ENCODE measurements at regions not wholly inside any gene's neighbourhood (a gene's known extent, or its start where the extent isn't known, plus 50 kb on each side); places are given as distances from the start of the nearest gene placed in this dataset.
"Not testable (repeated sequence)": the region's sequence is repeated elsewhere in the genome, so short reads cannot be mapped to it uniquely, and the experiment has no call there.

GRCh38 chr5:85843535-85843934 lies 774.2 kb upstream of the COX7C start:
- DNase-seq (ENCODE audit: low read depth in 2 of 2): no peak

GRCh38 chr5:85849411-85849810 lies 768.3 kb upstream of the COX7C start:
- DNase-seq (ENCODE audit: low read depth in 2 of 2): no peak

- no peak for DNase-seq (ENCODE audit: low read depth in 2 of 2)
These were observed 752.4 kb upstream of the COX7C start for GRCh38 chr5:85865296-85865695.

GRCh38 chr5:85868070-85868469 lies 749.7 kb upstream of the COX7C start:
- no peak for DNase-seq (ENCODE audit: low read depth in 2 of 2)

GRCh38 chr5:85893996-85894395 lies 723.7 kb upstream of the COX7C start:
- no peak for DNase-seq (ENCODE audit: low read depth in 2 of 2)

- DNase-seq (ENCODE audit: low read depth in 2 of 2): no peak
These were observed 721.2 kb upstream of the COX7C start for GRCh38 chr5:85896514-85896913.

- no peak for DNase-seq (ENCODE audit: low read depth in 2 of 2)
These were observed 711.3 kb upstream of the COX7C start for GRCh38 chr5:85906460-85906859.

- DNase-seq (ENCODE audit: low read depth in 2 of 2): no peak
These were observed 707.4 kb upstream of the COX7C start for GRCh38 chr5:85910335-85910734.

- DNase-seq (ENCODE audit: low read depth in 2 of 2): no peak
These were observed 696.8 kb upstream of the COX7C start for GRCh38 chr5:85920984-85921383.

GRCh38 chr5:85921590-85921989 lies 696.2 kb upstream of the COX7C start:
- no peak for DNase-seq (ENCODE audit: low read depth in 2 of 2)

- no peak for DNase-seq (ENCODE audit: low read depth in 2 of 2)
These were observed 690.1 kb upstream of the COX7C start for GRCh38 chr5:85927632-85928031.

- DNase-seq (ENCODE audit: low read depth in 2 of 2): no peak
These were observed 688.0 kb upstream of the COX7C start for GRCh38 chr5:85929713-85930112.

- no peak for DNase-seq (ENCODE audit: low read depth in 2 of 2)
These were observed 686.5 kb upstream of the COX7C start for GRCh38 chr5:85931220-85931619.

GRCh38 chr5:85938201-85938600 lies 679.5 kb upstream of the COX7C start:
- DNase-seq (ENCODE audit: low read depth in 2 of 2): no peak

- DNase-seq (ENCODE audit: low read depth in 2 of 2): no peak
These were observed 666.0 kb upstream of the COX7C start for GRCh38 chr5:85951707-85952210.

GRCh38 chr5:85952680-85953079 lies 665.1 kb upstream of the COX7C start:
- no peak for DNase-seq (ENCODE audit: low read depth in 2 of 2)

- DNase-seq (ENCODE audit: low read depth in 2 of 2): no peak
These were observed 650.1 kb upstream of the COX7C start for GRCh38 chr5:85967681-85968080.

- DNase-seq (ENCODE audit: low read depth in 2 of 2): no peak
These were observed 645.2 kb upstream of the COX7C start for GRCh38 chr5:85972539-85972938.

GRCh38 chr5:85985167-85985566 lies 632.6 kb upstream of the COX7C start:
- DNase-seq (ENCODE audit: low read depth in 2 of 2): no peak

- DNase-seq (ENCODE audit: low read depth in 2 of 2): no peak
These were observed 626.7 kb upstream of the COX7C start for GRCh38 chr5:85990998-85991397.

GRCh38 chr5:85994653-85995052 lies 623.1 kb upstream of the COX7C start:
- DNase-seq (ENCODE audit: low read depth in 2 of 2): not testable (repeated sequence)

- no peak for DNase-seq (ENCODE audit: low read depth in 2 of 2)
These were observed 619.1 kb upstream of the COX7C start for GRCh38 chr5:85998656-85999055.

GRCh38 chr5:86008293-86008692 lies 609.4 kb upstream of the COX7C start:
- no peak for DNase-seq (ENCODE audit: low read depth in 2 of 2)

- DNase-seq (ENCODE audit: low read depth in 2 of 2): no peak
These were observed 609.0 kb upstream of the COX7C start for GRCh38 chr5:86008704-86009103.

- no peak for DNase-seq (ENCODE audit: low read depth in 2 of 2)
These were observed 605.8 kb upstream of the COX7C start for GRCh38 chr5:86011937-86012336.

All from fibroblast of skin of left quadriceps (primary cell).